ENCODE measurements at regions not wholly inside any gene's neighbourhood (a gene's known extent, or its start where the extent isn't known, plus 50 kb on each side); places are given as distances from the start of the nearest gene placed in this dataset.

- TF ChIP-seq POLR2A (IDR thresholded peaks at IDR 0.05) = no peak
- TF ChIP-seq, protein P1, sequence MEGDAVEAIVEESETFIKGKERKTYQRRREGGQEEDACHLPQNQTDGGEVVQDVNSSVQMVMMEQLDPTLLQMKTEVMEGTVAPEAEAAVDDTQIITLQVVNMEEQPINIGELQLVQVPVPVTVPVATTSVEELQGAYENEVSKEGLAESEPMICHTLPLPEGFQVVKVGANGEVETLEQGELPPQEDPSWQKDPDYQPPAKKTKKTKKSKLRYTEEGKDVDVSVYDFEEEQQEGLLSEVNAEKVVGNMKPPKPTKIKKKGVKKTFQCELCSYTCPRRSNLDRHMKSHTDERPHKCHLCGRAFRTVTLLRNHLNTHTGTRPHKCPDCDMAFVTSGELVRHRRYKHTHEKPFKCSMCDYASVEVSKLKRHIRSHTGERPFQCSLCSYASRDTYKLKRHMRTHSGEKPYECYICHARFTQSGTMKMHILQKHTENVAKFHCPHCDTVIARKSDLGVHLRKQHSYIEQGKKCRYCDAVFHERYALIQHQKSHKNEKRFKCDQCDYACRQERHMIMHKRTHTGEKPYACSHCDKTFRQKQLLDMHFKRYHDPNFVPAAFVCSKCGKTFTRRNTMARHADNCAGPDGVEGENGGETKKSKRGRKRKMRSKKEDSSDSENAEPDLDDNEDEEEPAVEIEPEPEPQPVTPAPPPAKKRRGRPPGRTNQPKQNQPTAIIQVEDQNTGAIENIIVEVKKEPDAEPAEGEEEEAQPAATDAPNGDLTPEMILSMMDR (IDR thresholded peaks at IDR 0.05) = no peak
These were observed 101.8 kb downstream of the TNFAIP2 start for GRCh38 chr14:103225062-103225461.

Data from testis (tissue), 2 donors.